GM21825 (cell line): ENCODE measurements at regions not wholly inside any gene's neighbourhood (a gene's known extent, or its start where the extent isn't known, plus 50 kb on each side); places are given as distances from the start of the nearest gene placed in this dataset.

Experiments used
- ATAC-seq: cut with Tn5 transposase; IDR thresholded peaks from one replicate; pipeline ENCODE4 v1.9.1; 2021; ENCODE audit warnings: mild to moderate bottlenecking, moderate library complexity; ENCODE audit not compliant: unreplicated experiment

GRCh38 chr9:18208166-18209059, 265.5 kb upstream of the ADAMTSL1 start:
- no peak for ATAC-seq

- ATAC-seq = no peak
Measured at GRCh38 chr9:18215626-18216025, 258.3 kb upstream of the ADAMTSL1 start.

GRCh38 chr9:18216376-18216775, 257.6 kb upstream of the ADAMTSL1 start:
- no peak for ATAC-seq

GRCh38 chr9:18228101-18228500, 245.9 kb upstream of the ADAMTSL1 start:
- ATAC-seq = no peak

GRCh38 chr9:18229992-18230676, 243.8 kb upstream of the ADAMTSL1 start:
- no peak for ATAC-seq

GRCh38 chr9:18233311-18233710, 240.6 kb upstream of the ADAMTSL1 start:
- no peak for ATAC-seq

- no peak for ATAC-seq
Measured at GRCh38 chr9:18233776-18234445, 240.0 kb upstream of the ADAMTSL1 start.

- no peak for ATAC-seq
Measured at GRCh38 chr9:18235181-18235908, 238.6 kb upstream of the ADAMTSL1 start.

GRCh38 chr9:18236336-18236735, 237.6 kb upstream of the ADAMTSL1 start:
- no peak for ATAC-seq

- ATAC-seq = no peak
Measured at GRCh38 chr9:18237776-18238175, 236.2 kb upstream of the ADAMTSL1 start.

GRCh38 chr9:18238254-18238653, 235.7 kb upstream of the ADAMTSL1 start:
- no peak for ATAC-seq

- ATAC-seq = no peak
Measured at GRCh38 chr9:18238752-18239447, 235.1 kb upstream of the ADAMTSL1 start.

- no peak for ATAC-seq
Measured at GRCh38 chr9:18240213-18240612, 233.7 kb upstream of the ADAMTSL1 start.

GRCh38 chr9:18245911-18246310, 228.0 kb upstream of the ADAMTSL1 start:
- no peak for ATAC-seq

GRCh38 chr9:18250053-18250452, 223.9 kb upstream of the ADAMTSL1 start:
- no peak for ATAC-seq

- ATAC-seq = no peak
Measured at GRCh38 chr9:18253950-18254349, 220.0 kb upstream of the ADAMTSL1 start.

- ATAC-seq = peak; percentile 88
Measured at GRCh38 chr9:18255158-18255629, 218.8 kb upstream of the ADAMTSL1 start.

- no peak for ATAC-seq
Measured at GRCh38 chr9:18255747-18256146, 218.2 kb upstream of the ADAMTSL1 start.

GRCh38 chr9:18256568-18256967, 217.4 kb upstream of the ADAMTSL1 start:
- no peak for ATAC-seq

- ATAC-seq = no peak
Measured at GRCh38 chr9:18260521-18260920, 213.4 kb upstream of the ADAMTSL1 start.
